ENCODE measurements at regions not wholly inside any gene's neighbourhood (a gene's known extent, or its start where the extent isn't known, plus 50 kb on each side); places are given as distances from the start of the nearest gene placed in this dataset.

DNA sequence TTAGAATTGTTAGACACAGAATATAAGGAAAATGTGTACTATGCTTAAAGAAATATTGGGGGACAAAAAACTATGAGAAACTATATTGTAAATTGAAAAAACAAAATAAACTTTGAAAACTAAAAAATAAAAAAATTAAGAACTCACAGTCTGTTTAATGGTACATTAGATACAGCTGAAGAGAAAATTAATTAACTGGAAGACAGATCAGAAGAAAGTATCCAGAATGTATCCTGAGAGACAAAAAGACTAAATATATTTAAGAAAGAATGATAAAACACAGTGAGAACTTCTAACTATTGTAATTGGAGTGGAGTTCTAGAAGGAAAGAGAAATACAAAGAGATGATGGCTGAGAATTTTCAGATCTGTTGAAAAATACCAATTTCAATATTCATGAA is 57.6 kb upstream of the SH3PXD2B start:
- H3K27me3 ChIP-seq (replicated peaks in 1 of 4; ENCODE audit: control insufficient read depth in 3 of 4, extremely low read depth in 1 of 4, insufficient read depth in 3 of 4, low read length in 3 of 4) = peaks cover 0 to 2% (median 1%) of the 10 kb centered on the region in 4 experiments; a peak in 3 of 7 replicates
- H3K14ac ChIP-seq (ENCODE audit: insufficient read length) = no peak overlapping the region
- no peak overlapping the region for H3K9ac ChIP-seq (replicated peaks in 1 of 4; ENCODE audit: extremely low read depth in 1 of 4, low read depth in 3 of 4, low read length in 3 of 4)
- no peak overlapping the region for H3K23ac ChIP-seq (ENCODE audit: insufficient read length)
- no peak for DNase-seq (ENCODE audit: low read depth in 1 of 2, low spot score in 2 of 2)
- TF ChIP-seq, protein P1, sequence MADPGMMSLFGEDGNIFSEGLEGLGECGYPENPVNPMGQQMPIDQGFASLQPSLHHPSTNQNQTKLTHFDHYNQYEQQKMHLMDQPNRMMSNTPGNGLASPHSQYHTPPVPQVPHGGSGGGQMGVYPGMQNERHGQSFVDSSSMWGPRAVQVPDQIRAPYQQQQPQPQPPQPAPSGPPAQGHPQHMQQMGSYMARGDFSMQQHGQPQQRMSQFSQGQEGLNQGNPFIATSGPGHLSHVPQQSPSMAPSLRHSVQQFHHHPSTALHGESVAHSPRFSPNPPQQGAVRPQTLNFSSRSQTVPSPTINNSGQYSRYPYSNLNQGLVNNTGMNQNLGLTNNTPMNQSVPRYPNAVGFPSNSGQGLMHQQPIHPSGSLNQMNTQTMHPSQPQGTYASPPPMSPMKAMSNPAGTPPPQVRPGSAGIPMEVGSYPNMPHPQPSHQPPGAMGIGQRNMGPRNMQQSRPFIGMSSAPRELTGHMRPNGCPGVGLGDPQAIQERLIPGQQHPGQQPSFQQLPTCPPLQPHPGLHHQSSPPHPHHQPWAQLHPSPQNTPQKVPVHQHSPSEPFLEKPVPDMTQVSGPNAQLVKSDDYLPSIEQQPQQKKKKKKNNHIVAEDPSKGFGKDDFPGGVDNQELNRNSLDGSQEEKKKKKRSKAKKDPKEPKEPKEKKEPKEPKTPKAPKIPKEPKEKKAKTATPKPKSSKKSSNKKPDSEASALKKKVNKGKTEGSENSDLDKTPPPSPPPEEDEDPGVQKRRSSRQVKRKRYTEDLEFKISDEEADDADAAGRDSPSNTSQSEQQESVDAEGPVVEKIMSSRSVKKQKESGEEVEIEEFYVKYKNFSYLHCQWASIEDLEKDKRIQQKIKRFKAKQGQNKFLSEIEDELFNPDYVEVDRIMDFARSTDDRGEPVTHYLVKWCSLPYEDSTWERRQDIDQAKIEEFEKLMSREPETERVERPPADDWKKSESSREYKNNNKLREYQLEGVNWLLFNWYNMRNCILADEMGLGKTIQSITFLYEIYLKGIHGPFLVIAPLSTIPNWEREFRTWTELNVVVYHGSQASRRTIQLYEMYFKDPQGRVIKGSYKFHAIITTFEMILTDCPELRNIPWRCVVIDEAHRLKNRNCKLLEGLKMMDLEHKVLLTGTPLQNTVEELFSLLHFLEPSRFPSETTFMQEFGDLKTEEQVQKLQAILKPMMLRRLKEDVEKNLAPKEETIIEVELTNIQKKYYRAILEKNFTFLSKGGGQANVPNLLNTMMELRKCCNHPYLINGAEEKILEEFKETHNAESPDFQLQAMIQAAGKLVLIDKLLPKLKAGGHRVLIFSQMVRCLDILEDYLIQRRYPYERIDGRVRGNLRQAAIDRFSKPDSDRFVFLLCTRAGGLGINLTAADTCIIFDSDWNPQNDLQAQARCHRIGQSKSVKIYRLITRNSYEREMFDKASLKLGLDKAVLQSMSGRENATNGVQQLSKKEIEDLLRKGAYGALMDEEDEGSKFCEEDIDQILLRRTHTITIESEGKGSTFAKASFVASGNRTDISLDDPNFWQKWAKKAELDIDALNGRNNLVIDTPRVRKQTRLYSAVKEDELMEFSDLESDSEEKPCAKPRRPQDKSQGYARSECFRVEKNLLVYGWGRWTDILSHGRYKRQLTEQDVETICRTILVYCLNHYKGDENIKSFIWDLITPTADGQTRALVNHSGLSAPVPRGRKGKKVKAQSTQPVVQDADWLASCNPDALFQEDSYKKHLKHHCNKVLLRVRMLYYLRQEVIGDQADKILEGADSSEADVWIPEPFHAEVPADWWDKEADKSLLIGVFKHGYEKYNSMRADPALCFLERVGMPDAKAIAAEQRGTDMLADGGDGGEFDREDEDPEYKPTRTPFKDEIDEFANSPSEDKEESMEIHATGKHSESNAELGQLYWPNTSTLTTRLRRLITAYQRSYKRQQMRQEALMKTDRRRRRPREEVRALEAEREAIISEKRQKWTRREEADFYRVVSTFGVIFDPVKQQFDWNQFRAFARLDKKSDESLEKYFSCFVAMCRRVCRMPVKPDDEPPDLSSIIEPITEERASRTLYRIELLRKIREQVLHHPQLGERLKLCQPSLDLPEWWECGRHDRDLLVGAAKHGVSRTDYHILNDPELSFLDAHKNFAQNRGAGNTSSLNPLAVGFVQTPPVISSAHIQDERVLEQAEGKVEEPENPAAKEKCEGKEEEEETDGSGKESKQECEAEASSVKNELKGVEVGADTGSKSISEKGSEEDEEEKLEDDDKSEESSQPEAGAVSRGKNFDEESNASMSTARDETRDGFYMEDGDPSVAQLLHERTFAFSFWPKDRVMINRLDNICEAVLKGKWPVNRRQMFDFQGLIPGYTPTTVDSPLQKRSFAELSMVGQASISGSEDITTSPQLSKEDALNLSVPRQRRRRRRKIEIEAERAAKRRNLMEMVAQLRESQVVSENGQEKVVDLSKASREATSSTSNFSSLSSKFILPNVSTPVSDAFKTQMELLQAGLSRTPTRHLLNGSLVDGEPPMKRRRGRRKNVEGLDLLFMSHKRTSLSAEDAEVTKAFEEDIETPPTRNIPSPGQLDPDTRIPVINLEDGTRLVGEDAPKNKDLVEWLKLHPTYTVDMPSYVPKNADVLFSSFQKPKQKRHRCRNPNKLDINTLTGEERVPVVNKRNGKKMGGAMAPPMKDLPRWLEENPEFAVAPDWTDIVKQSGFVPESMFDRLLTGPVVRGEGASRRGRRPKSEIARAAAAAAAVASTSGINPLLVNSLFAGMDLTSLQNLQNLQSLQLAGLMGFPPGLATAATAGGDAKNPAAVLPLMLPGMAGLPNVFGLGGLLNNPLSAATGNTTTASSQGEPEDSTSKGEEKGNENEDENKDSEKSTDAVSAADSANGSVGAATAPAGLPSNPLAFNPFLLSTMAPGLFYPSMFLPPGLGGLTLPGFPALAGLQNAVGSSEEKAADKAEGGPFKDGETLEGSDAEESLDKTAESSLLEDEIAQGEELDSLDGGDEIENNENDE (IDR thresholded peaks at IDR 0.05; ENCODE audit: insufficient replicate concordance, low read length) = no peak
- H2AK5ac ChIP-seq (ENCODE audit: low read depth, low read length) = no peak overlapping the region
- peaks cover 0 to 4% (median 2%) of the 10 kb centered on the region in 4 experiments; a peak in 3 of 7 replicates for H3K4me1 ChIP-seq (replicated peaks in 1 of 4; ENCODE audit: control insufficient read depth in 3 of 4, insufficient read depth in 4 of 4, low read length in 3 of 4)
- no peak overlapping the region for H4K8ac ChIP-seq (ENCODE audit: extremely low read depth, insufficient read depth, low read length)
- H3K4ac ChIP-seq (replicated peaks; ENCODE audit: insufficient read length, low read depth, low read length) = no peak overlapping the region
- no peak overlapping the region for H4K5ac ChIP-seq (ENCODE audit: insufficient read length, low read depth, low read length)
- H4K20me1 ChIP-seq (replicated peaks in 1 of 2; ENCODE audit: control insufficient read depth in 1 of 2, insufficient read depth in 2 of 2, low read length in 2 of 2) = no peaks in the 10 kb centered on the region
- ChIA-PET CTCF (ENCODE audit: partially characterized antibody) (no interaction called here), POLR2A (ENCODE audit: partially characterized antibody) (no interaction called here)
- H2BK20ac ChIP-seq (ENCODE audit: low read length) = no peak overlapping the region
- H4K91ac ChIP-seq (replicated peaks; ENCODE audit: insufficient read length, low read length) = no peak overlapping the region
- H2BK15ac ChIP-seq (ENCODE audit: low read length) = no peak overlapping the region
- no peaks in the 10 kb centered on the region for H3K36me3 ChIP-seq (ENCODE audit: control insufficient read depth in 2 of 4, insufficient read depth in 4 of 4, low read length in 3 of 4)
- H3K4me2 ChIP-seq (ENCODE audit: insufficient read depth in 1 of 2, low read depth in 2 of 2, low read length in 2 of 2) = no peak overlapping the region
- H3K56ac ChIP-seq (replicated peaks; ENCODE audit: insufficient read length, low read depth, low read length) = no peak overlapping the region
- H3K79me1 ChIP-seq (ENCODE audit: low read depth, low read length) = no peaks in the 10 kb centered on the region
- H3K27ac ChIP-seq (ENCODE audit: low read depth, low read length) = no peak overlapping the region
- H3K18ac ChIP-seq (ENCODE audit: extremely low read depth, low read length) = no peak overlapping the region
- peaks cover 0 to 17% of the 10 kb centered on the region in 2 experiments; a peak in 3 of 4 replicates for H3K9me3 ChIP-seq (ENCODE audit: insufficient read depth in 2 of 2, low read depth in 1 of 2, low read length in 1 of 2)
- no peaks in the 10 kb centered on the region for H3K79me2 ChIP-seq (ENCODE audit: control insufficient read depth in 1 of 2, insufficient read depth in 2 of 2, low read length in 2 of 2)
- no peak overlapping the region for H3K4me3 ChIP-seq (ENCODE audit: extremely low read depth in 1 of 4, insufficient read depth in 2 of 4, low read depth in 3 of 4, low read length in 4 of 4)
- H2BK5ac ChIP-seq (ENCODE audit: low read depth, low read length) = no peak overlapping the region
- no peak overlapping the region for H2AFZ ChIP-seq (ENCODE audit: low read length)
- FAIRE-seq = no peak
- H2BK120ac ChIP-seq (replicated peaks; ENCODE audit: low read depth, low read length) = no peak overlapping the region
- no peaks in the 10 kb centered on the region for H3K23me2 ChIP-seq (ENCODE audit: low read depth, low read length)
- no peak overlapping the region for H2BK12ac ChIP-seq (ENCODE audit: low read depth, low read length)

All from H1 (cell line).